PC-3 (cell line): ENCODE measurements at regions not wholly inside any gene's neighbourhood (a gene's known extent, or its start where the extent isn't known, plus 50 kb on each side); places are given as distances from the start of the nearest gene placed in this dataset.
"Not testable (repeated sequence)": the region's sequence is repeated elsewhere in the genome, so short reads cannot be mapped to it uniquely, and the experiment has no call there.

Experiments
- ATAC-seq: fragments of 200-7000 bp; cut with Tn5 transposase; 2 replicates; pipeline ENCODE4 v1.9.1; 2020; ENCODE audit warnings: mild to moderate bottlenecking, moderate library complexity
- BruUV-seq: library from RNA; stranded (reverse); fragments of 400-500 nt; replicated peaks from 2 replicates; lab custom pipeline; 2021; lab: Mats Ljungman, UMichigan
- CTCF ChIA-PET: fragments of 300-600 bp; sonication (Branson Sonifier 250); formaldehyde crosslinking; loops from one replicate; lab custom pipeline; 2022; ENCODE audit warnings: antibody characterized with exemption; lab: Charles Lee
- POLR2A ChIA-PET: fragments of 300-600 bp; sonication (Branson Sonifier 250); formaldehyde crosslinking; loops from one replicate; lab custom pipeline; 2022; ENCODE audit warnings: antibody characterized with exemption; ENCODE audit not compliant: unreplicated experiment; lab: Charles Lee
- DNase-seq: peaks from one replicate; pipeline ENCODE4 v3.0.0-alpha.2; 2015
- H2AFZ ChIP-seq: fragments of 300-600 bp; sonication (generic); 2 replicates; pipeline ENCODE4 v1.6.0; 2016; ENCODE audit warnings: antibody characterized with exemption, low read length
- H3F3A ChIP-seq: fragments of 300-600 bp; sonication (generic); one replicate; pipeline ENCODE4 v1.6.0; 2017; ENCODE audit warnings: antibody characterized with exemption, low read length, control low read depth, mild to moderate bottlenecking; ENCODE audit not compliant: unreplicated experiment
- H3K27ac ChIP-seq: fragments of 300-600 bp; sonication (generic); 2 replicates; pipeline ENCODE4 v1.5.1; 2016; ENCODE audit warnings: mild to moderate bottlenecking, low read length
- H3K27me3 ChIP-seq: fragments of 300-600 bp; sonication (generic); 2 replicates; pipeline ENCODE4 v1.6.1; 2016; ENCODE audit warnings: low read length, mixed read lengths
- H3K36me3 ChIP-seq: fragments of 300-600 bp; sonication (generic); 2 replicates; pipeline ENCODE4 v1.6.1; 2016; ENCODE audit warnings: low read depth, mixed run types, low read length, mixed read lengths
- H3K4me1 ChIP-seq: fragments of 300-600 bp; sonication (generic); 2 replicates; pipeline ENCODE4 v1.5.1; 2016; ENCODE audit warnings: low read length; ENCODE audit not compliant: insufficient read depth
- H3K4me2 ChIP-seq: fragments of 300-600 bp; sonication (generic); 2 replicates; pipeline ENCODE4 v1.6.0; 2016; ENCODE audit warnings: low read length
- H3K4me3 ChIP-seq: fragments of 300-600 bp; sonication (generic); 2 replicates; pipeline ENCODE4 v1.5.1; 2016; ENCODE audit warnings: mild to moderate bottlenecking, low read length, mixed read lengths
- H3K79me2 ChIP-seq: fragments of 300-600 bp; sonication (generic); 2 replicates; pipeline ENCODE4 v1.6.1; 2017; ENCODE audit warnings: low read length, mixed read lengths
- H3K9ac ChIP-seq: fragments of 300-600 bp; sonication (generic); 2 replicates; pipeline ENCODE4 v1.6.0; 2016; ENCODE audit warnings: mild to moderate bottlenecking, low read length
- H3K9me2 ChIP-seq: fragments of 300-600 bp; sonication (generic); replicated peaks from 2 replicates; pipeline ENCODE4 v1.6.1; 2016; ENCODE audit warnings: mixed run types, low read length, mixed read lengths
- H3K9me3 ChIP-seq: fragments of 300-600 bp; sonication (generic); 2 replicates; pipeline ENCODE4 v1.6.1; 2016; ENCODE audit warnings: low read length, mixed read lengths
- H4K20me1 ChIP-seq: fragments of 300-600 bp; sonication (generic); 2 replicates; pipeline ENCODE4 v1.6.1; 2016; ENCODE audit warnings: low read length, mixed read lengths
- intact Hi-C: fragments of 100-400 bp; cut with micrococcal nuclease; formaldehyde crosslinking; loops from 2 replicates; pipeline ENCODE4 v1.9.0; 2023

GRCh38 chr16:32865284-32865683 lies 189.3 kb upstream of the TP53TG3 start:
- CTCF ChIA-PET, H3K27ac ChIP-seq, BruUV-seq, H3K9ac ChIP-seq, H3K9me2 ChIP-seq, H2AFZ ChIP-seq, H3K9me3 ChIP-seq, H3K27me3 ChIP-seq, H3F3A ChIP-seq, POLR2A ChIA-PET, H3K4me3 ChIP-seq, DNase-seq, H3K36me3 ChIP-seq, H3K79me2 ChIP-seq, H3K4me2 ChIP-seq, H3K4me1 ChIP-seq, H4K20me1 ChIP-seq, intact Hi-C loops: not testable (repeated sequence)
- peak; percentile 54 for ATAC-seq

GRCh38 chr16:32861476-32862201 lies 185.7 kb upstream of the TP53TG3 start:
- H3K27ac ChIP-seq, H3K79me2 ChIP-seq, H3K36me3 ChIP-seq, H2AFZ ChIP-seq, H3K4me1 ChIP-seq, H3F3A ChIP-seq, BruUV-seq, CTCF ChIA-PET, H3K9me3 ChIP-seq, POLR2A ChIA-PET, H3K9ac ChIP-seq, H3K9me2 ChIP-seq, H3K4me2 ChIP-seq, DNase-seq, H3K4me3 ChIP-seq, ATAC-seq, intact Hi-C loops, H3K27me3 ChIP-seq, H4K20me1 ChIP-seq: not testable (repeated sequence)

- CTCF ChIA-PET, H4K20me1 ChIP-seq, H3K9ac ChIP-seq, intact Hi-C loops, H3K4me3 ChIP-seq, H3K79me2 ChIP-seq, H3K36me3 ChIP-seq, POLR2A ChIA-PET, BruUV-seq, H3K9me3 ChIP-seq, ATAC-seq, H3K27me3 ChIP-seq, H3F3A ChIP-seq, H2AFZ ChIP-seq, H3K27ac ChIP-seq, H3K4me1 ChIP-seq, H3K4me2 ChIP-seq, H3K9me2 ChIP-seq, DNase-seq: not testable (repeated sequence)
Observed at GRCh38 chr16:32847379-32847778, 171.4 kb upstream of the TP53TG3 start.

GRCh38 chr16:32845572-32845971 lies 169.6 kb upstream of the TP53TG3 start:
- DNase-seq, H3K36me3 ChIP-seq, H3K9me2 ChIP-seq, H3K79me2 ChIP-seq, ATAC-seq, H3K9ac ChIP-seq, CTCF ChIA-PET, POLR2A ChIA-PET, H4K20me1 ChIP-seq, BruUV-seq, H2AFZ ChIP-seq, H3K27ac ChIP-seq, H3K9me3 ChIP-seq, H3K4me1 ChIP-seq, intact Hi-C loops, H3F3A ChIP-seq, H3K4me3 ChIP-seq, H3K4me2 ChIP-seq, H3K27me3 ChIP-seq: not testable (repeated sequence)

- H3F3A ChIP-seq, H4K20me1 ChIP-seq, BruUV-seq: not testable (repeated sequence)
Observed at GRCh38 chr16:32842844-32843243, 166.9 kb upstream of the TP53TG3 start.

GRCh38 chr16:32807280-32807679 lies 131.3 kb upstream of the TP53TG3 start:
- H3K4me2 ChIP-seq, H3K27me3 ChIP-seq, H4K20me1 ChIP-seq, H3K9me3 ChIP-seq, ATAC-seq, H3K4me3 ChIP-seq, H3K36me3 ChIP-seq, POLR2A ChIA-PET, intact Hi-C loops, H2AFZ ChIP-seq, H3K9ac ChIP-seq, H3K9me2 ChIP-seq, H3K4me1 ChIP-seq, H3F3A ChIP-seq, BruUV-seq, H3K27ac ChIP-seq, H3K79me2 ChIP-seq, DNase-seq, CTCF ChIA-PET: not testable (repeated sequence)

More at GRCh38 chr16:32842844-32843243, 166.9 kb upstream of the TP53TG3 start:
- H3K27me3 ChIP-seq, H3K9ac ChIP-seq, H3K9me2 ChIP-seq, H3K36me3 ChIP-seq, H3K4me3 ChIP-seq, H3K4me2 ChIP-seq, H3K27ac ChIP-seq, ATAC-seq, POLR2A ChIA-PET, DNase-seq, H3K79me2 ChIP-seq, intact Hi-C loops, H3K9me3 ChIP-seq, H3K4me1 ChIP-seq, CTCF ChIA-PET, H2AFZ ChIP-seq: not testable (repeated sequence)

- H3K4me3 ChIP-seq, intact Hi-C loops, CTCF ChIA-PET, H3K4me1 ChIP-seq, H3K9ac ChIP-seq, DNase-seq, H3K27ac ChIP-seq, H3K27me3 ChIP-seq, H4K20me1 ChIP-seq, ATAC-seq, BruUV-seq, H3K9me2 ChIP-seq, H3F3A ChIP-seq, POLR2A ChIA-PET, H3K79me2 ChIP-seq, H3K4me2 ChIP-seq, H2AFZ ChIP-seq, H3K36me3 ChIP-seq, H3K9me3 ChIP-seq: not testable (repeated sequence)
Observed at GRCh38 chr16:32805639-32806038, 129.7 kb upstream of the TP53TG3 start.
